ENCODE measurements at regions not wholly inside any gene's neighbourhood (a gene's known extent, or its start where the extent isn't known, plus 50 kb on each side); places are given as distances from the start of the nearest gene placed in this dataset.

DNA sequence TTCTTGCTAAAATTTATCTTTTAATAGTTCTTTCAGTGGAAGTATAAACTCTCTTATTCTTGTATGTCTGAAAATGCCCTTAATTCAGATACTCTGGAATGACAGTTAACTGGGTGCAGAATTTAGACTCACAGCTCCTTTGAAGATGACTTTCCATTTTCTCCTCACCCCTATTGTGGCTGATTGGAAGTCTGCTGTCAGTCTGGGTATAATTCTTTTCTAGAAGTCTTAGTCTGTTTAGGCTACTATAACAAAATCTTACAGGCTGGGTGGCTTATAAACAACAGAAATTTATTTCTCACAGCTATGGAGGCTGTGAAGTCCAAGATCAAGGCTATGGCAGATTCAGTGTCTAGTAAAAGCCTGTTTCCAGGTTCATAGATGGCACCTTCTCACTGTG is 145.2 kb upstream of the GDF10 start:
- no peak for TF ChIP-seq CTCF (conservative IDR thresholded peaks at IDR 0.05; ENCODE audit: low read depth, low read length)
- DNase-seq (ENCODE audit: low read depth) = no peak

GRCh38 chr10:47156873-47157272 is 143.1 kb upstream of the GDF10 start:
- TF ChIP-seq CTCF (conservative IDR thresholded peaks at IDR 0.05; ENCODE audit: low read depth, low read length) = no peak
- DNase-seq (ENCODE audit: low read depth) = no peak
- no peak overlapping the region for H3K4me3 ChIP-seq (ENCODE audit: low read depth, low read length)

More for the DNA sequence above, 145.2 kb upstream of the GDF10 start:
- no peak overlapping the region for H3K4me3 ChIP-seq (ENCODE audit: low read depth, low read length)

- TF ChIP-seq CTCF (conservative IDR thresholded peaks at IDR 0.05; ENCODE audit: low read depth, low read length) = no peak
- DNase-seq (ENCODE audit: low read depth) = no peak
- no peak overlapping the region for H3K4me3 ChIP-seq (ENCODE audit: low read depth, low read length)
Observed at GRCh38 chr10:47158116-47159071, 141.6 kb upstream of the GDF10 start.

DNA sequence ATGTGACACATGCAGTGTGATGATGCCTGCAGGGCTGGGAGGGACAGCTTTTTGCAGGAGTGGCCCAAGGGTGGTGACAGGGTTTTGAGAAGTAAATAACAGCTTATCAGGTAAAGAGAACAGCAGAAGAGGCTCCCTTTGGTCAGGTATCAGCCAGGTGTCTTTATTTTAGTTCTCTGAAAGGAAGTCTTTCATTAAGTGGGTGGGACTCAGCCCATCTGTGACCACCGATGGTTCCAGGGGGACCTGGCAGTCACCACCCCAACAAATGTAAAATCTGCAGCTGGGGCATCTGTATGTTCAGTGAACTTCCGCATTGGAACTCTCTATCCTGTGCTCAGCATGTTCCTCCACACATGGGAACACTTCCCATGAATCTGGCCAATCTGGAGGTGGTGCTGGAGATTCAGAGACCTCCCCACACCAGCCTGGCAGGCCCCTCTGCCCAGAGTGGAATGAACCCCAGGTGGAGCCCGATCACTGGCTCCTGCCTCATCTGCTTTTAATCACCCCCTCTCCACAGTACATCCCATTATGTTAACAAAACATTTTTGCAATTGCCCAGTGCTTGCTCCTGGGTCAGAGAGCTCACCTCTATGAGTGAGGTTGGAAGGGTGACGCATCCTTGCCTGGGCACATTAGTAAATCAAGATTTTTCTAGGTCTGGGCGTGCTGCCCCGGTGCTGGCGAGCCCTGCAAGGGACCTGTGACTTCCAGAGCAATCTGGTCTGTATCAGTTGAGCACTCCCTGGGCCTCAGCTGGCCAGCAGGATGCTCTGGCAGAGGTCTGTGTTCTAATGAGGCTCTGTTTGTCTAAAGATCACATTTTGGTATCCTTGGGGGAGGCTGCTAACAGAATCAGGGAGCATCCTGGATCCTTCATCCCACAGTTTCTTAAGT is 140.4 kb upstream of the GDF10 start:
- TF ChIP-seq CTCF (conservative IDR thresholded peaks at IDR 0.05; ENCODE audit: low read depth, low read length) = no peak
- no peak for DNase-seq (ENCODE audit: low read depth)
- H3K4me3 ChIP-seq (ENCODE audit: low read depth, low read length) = no peak overlapping the region

DNA sequence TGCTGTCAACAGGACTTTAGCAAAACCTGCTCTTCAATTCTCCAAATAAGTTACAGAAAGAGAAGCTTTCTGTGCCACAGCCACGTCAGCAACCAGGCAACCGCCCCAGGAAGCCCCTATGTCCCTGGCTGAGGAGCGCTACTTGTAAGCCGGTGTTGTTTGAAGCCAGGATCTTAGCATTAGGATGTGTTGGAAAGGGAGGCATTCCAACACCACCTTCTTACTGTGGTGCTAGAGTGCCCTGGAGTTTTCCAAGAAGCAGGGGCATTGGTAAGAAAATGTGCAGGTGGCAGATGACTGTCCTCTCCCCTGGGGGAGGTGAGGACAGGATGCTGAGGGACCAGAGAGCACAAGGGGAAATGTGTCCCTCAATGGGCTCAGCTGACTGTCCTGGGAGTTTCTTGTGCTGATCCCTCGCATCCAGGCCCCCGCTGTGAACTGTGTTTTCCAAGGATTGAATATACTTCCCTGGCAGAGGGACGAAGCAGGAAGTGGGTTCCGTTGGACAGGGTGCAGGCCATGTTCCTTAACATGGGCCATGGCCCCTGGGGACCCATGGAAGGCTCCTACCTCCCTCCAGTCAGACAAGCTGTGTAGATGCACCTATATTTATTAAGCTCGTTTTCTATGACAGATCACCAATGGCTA is 139.6 kb upstream of the GDF10 start:
- no peak for DNase-seq (ENCODE audit: low read depth)
- no peak overlapping the region for H3K4me3 ChIP-seq (ENCODE audit: low read depth, low read length)

More for the DNA sequence above, 139.6 kb upstream of the GDF10 start:
- no peak for TF ChIP-seq CTCF (conservative IDR thresholded peaks at IDR 0.05; ENCODE audit: low read depth, low read length)

Measured in epithelial cell of proximal tubule (primary cell).